ENCODE measurements at regions not wholly inside any gene's neighbourhood (a gene's known extent, or its start where the extent isn't known, plus 50 kb on each side); places are given as distances from the start of the nearest gene placed in this dataset.
A peak's percentile ranks its signal among the peaks of the same experiment; 100 is the strongest.

GRCh38 chr12:91387461-91388134 lies 205.0 kb upstream of the DCN start:
- H3K36me3 ChIP-seq: no peaks in the 10 kb centered on the region
- H3K9me3 ChIP-seq: no peaks in the 10 kb centered on the region
- H3K4me3 ChIP-seq (ENCODE audit: low read depth, low read length): no peak overlapping the region
- no peak for DNase-seq
- H3K27me3 ChIP-seq: no peaks in the 10 kb centered on the region
- TF ChIP-seq, protein P1, sequence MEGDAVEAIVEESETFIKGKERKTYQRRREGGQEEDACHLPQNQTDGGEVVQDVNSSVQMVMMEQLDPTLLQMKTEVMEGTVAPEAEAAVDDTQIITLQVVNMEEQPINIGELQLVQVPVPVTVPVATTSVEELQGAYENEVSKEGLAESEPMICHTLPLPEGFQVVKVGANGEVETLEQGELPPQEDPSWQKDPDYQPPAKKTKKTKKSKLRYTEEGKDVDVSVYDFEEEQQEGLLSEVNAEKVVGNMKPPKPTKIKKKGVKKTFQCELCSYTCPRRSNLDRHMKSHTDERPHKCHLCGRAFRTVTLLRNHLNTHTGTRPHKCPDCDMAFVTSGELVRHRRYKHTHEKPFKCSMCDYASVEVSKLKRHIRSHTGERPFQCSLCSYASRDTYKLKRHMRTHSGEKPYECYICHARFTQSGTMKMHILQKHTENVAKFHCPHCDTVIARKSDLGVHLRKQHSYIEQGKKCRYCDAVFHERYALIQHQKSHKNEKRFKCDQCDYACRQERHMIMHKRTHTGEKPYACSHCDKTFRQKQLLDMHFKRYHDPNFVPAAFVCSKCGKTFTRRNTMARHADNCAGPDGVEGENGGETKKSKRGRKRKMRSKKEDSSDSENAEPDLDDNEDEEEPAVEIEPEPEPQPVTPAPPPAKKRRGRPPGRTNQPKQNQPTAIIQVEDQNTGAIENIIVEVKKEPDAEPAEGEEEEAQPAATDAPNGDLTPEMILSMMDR (IDR thresholded peaks at IDR 0.05; ENCODE audit: low read depth, low read length): no peak
- H3K4me1 ChIP-seq: peaks cover 3% of the 10 kb centered on the region; the same call in 1 of the 2 replicates

- DNase-seq: no peak
- Histone ChIP-seq H3K27me3 (no peaks in the 10 kb centered on the region), H3K9me3 (no peaks in the 10 kb centered on the region), H3K4me3 (ENCODE audit: low read depth, low read length) (no peak overlapping the region), H3K4me1 (peaks cover 3% of the 10 kb centered on the region; the same call in 1 of the 2 replicates), H3K36me3 (no peaks in the 10 kb centered on the region)
- TF ChIP-seq, protein P1 (IDR thresholded peaks at IDR 0.05; ENCODE audit: low read depth, low read length): no peak
These were observed 202.2 kb upstream of the DCN start for GRCh38 chr12:91384806-91385205.

DNA sequence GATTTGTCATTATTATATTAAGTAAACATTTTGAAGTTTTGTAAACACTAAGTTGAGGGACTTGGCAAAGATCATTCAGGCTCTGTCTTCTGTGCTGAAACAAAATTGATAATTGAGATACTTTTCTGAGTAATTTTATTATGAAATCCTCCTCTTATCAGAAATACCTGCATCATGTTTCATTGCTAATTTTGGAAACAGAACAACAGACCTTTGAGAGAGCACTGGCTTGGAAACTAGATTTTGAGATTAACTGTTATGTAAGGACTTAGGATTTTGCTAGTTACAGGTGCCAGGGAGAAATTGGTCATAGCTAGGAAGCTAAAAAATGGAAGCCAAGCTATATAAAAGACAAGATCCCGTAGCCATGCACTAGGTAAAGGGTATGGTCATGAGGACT lies 201.7 kb upstream of the DCN start:
- H3K4me3 ChIP-seq (ENCODE audit: low read depth, low read length): no peak overlapping the region
- H3K4me1 ChIP-seq: peaks cover 3% of the 10 kb centered on the region; the same call in 1 of the 2 replicates
- H3K27me3 ChIP-seq: no peaks in the 10 kb centered on the region
- no peaks in the 10 kb centered on the region for H3K9me3 ChIP-seq
- DNase-seq: no peak
- TF ChIP-seq, protein P1 (IDR thresholded peaks at IDR 0.05; ENCODE audit: low read depth, low read length): no peak
- H3K36me3 ChIP-seq: no peaks in the 10 kb centered on the region

DNA sequence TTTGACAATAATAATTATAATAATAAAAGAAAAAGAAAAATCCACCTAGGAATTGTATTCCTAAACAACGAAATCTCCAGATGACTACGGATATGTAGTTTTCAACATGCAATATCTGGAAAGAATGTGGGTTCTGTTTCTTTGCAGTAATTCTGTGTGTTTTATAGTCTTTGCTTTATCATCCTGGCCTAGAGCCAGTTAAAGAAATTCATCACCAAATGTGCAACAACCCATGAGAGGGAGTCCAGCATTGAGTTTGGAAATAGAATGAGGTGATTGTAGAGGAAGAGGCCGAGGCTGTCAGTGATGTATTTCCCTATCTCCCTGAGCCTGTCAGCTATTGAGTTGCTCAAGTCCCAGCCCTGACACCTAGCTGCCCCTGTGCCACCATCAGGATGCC lies 200.5 kb upstream of the DCN start:
- Histone ChIP-seq H3K4me3 (ENCODE audit: low read depth, low read length) (no peak overlapping the region), H3K9me3 (no peaks in the 10 kb centered on the region), H3K4me1 (peaks cover 3% of the 10 kb centered on the region; the same call in 1 of the 2 replicates), H3K27me3 (no peaks in the 10 kb centered on the region), H3K36me3 (no peaks in the 10 kb centered on the region)
- DNase-seq: no peak
- TF ChIP-seq, protein P1 (IDR thresholded peaks at IDR 0.05; ENCODE audit: low read depth, low read length): no peak

DNA sequence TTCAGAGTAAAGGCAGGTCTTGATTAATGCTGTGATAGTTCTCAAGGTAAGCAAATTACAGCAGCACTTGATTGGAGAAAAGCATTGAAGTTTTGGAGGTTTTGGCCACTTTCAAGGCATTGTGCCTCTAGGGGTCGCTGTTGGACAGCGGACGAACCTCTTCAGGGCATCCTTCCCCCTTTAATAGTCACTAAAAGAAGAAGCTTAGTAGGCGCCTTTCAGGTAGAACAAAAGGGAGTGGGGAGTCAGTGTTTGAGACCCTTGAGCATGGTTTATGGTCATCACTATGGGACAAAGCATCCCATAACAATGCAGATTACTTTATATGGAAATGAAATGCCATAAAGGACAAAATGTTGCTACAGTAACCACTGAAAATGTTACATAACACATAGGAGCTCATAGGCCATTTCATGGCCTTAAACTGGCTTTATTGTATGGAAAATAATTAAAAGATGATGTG lies 199.5 kb upstream of the DCN start:
- Histone ChIP-seq H3K36me3 (no peaks in the 10 kb centered on the region), H3K4me1 (peaks cover 3% of the 10 kb centered on the region; the same call in 1 of the 2 replicates), H3K4me3 (ENCODE audit: low read depth, low read length) (peak overlapping the region; percentile 60), H3K27me3 (no peaks in the 10 kb centered on the region), H3K9me3 (no peaks in the 10 kb centered on the region)
- peak; percentile 89 for DNase-seq
- TF ChIP-seq, protein P1 (IDR thresholded peaks at IDR 0.05; ENCODE audit: low read depth, low read length): peak; percentile 90

DNA sequence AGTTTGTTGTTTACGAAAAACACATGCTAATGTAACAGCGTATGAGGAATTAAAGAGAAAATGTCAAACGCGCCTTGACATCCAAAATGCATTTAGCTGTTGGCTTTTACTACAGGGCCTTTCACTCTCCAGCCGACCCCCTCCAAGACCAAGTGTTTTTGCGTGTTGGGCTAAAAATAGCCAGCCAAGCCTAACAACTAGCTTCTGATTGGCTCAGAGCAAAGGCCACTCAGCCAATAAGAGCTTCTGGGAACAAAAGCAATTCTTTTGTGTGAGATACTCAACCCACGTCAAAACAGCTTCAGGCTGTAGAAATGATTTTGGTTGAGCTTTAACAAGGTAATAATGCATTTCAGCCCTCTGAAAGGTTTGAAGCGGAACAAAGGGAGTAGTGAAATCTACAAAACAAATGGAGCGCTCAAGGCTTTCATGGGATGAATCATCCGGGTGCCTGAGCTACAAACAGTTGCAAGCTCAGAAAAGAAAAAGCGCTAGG lies 198.7 kb upstream of the DCN start:
- peak overlapping the region; percentile 60 for H3K4me3 ChIP-seq (ENCODE audit: low read depth, low read length)
- peak; percentile 83 for DNase-seq

More for the DNA sequence above, 198.7 kb upstream of the DCN start:
- TF ChIP-seq, protein P1 (IDR thresholded peaks at IDR 0.05; ENCODE audit: low read depth, low read length): no peak
- H3K36me3 ChIP-seq: no peaks in the 10 kb centered on the region
- H3K27me3 ChIP-seq: no peaks in the 10 kb centered on the region
- peaks cover 3% of the 10 kb centered on the region; the same call in 1 of the 2 replicates for H3K4me1 ChIP-seq
- no peaks in the 10 kb centered on the region for H3K9me3 ChIP-seq

Measured in BE2C (cell line).